ENCODE measurements at regions not wholly inside any gene's neighbourhood (a gene's known extent, or its start where the extent isn't known, plus 50 kb on each side); places are given as distances from the start of the nearest gene placed in this dataset.

DNA sequence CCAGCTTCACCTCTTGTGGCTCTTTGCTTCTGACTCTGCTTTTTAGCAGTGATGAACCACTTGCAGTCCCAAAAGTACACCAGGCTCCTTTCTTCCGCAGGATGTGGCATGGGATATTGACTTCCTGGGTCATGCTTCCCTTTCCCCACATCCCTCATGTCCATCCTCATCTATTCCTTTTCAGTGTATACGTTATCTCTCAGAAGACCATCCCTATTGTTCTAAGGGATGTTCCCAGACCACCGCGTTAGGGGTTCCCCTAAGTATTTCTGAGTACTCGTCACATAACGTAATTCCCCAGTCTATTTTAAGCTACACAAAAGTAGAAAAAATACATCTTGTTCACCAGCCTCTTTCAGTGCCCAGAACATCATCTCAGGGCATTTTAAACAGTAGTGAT, 71.1 kb upstream of the NLGN4X start:
- H3K36me3 ChIP-seq = no peaks in the 10 kb centered on the region
- intact Hi-C loops (cut with DNase I) = no loop called here
- no peak overlapping the region for H3K27ac ChIP-seq
- H3K27me3 ChIP-seq = no peaks in the 10 kb centered on the region
- no peaks in the 10 kb centered on the region for H3K9me3 ChIP-seq
- H3K4me1 ChIP-seq = no peaks in the 10 kb centered on the region
- DNase-seq (ENCODE audit: extremely low spot score in 2 of 2) = no peak
- TF ChIP-seq POLR2AphosphoS5 (IDR thresholded peaks at IDR 0.05; ENCODE audit: insufficient read depth in 1 of 2, low read depth in 1 of 2) (no peak), POLR2A (IDR thresholded peaks at IDR 0.05) (no peak)
- TF ChIP-seq, protein P1, sequence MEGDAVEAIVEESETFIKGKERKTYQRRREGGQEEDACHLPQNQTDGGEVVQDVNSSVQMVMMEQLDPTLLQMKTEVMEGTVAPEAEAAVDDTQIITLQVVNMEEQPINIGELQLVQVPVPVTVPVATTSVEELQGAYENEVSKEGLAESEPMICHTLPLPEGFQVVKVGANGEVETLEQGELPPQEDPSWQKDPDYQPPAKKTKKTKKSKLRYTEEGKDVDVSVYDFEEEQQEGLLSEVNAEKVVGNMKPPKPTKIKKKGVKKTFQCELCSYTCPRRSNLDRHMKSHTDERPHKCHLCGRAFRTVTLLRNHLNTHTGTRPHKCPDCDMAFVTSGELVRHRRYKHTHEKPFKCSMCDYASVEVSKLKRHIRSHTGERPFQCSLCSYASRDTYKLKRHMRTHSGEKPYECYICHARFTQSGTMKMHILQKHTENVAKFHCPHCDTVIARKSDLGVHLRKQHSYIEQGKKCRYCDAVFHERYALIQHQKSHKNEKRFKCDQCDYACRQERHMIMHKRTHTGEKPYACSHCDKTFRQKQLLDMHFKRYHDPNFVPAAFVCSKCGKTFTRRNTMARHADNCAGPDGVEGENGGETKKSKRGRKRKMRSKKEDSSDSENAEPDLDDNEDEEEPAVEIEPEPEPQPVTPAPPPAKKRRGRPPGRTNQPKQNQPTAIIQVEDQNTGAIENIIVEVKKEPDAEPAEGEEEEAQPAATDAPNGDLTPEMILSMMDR (IDR thresholded peaks at IDR 0.05) = no peak
- H3K4me3 ChIP-seq = no peak overlapping the region

GRCh38 chrX:6293716-6294115, 65.0 kb upstream of the NLGN4X start:
- intact Hi-C loops (cut with DNase I) = no loop called here

GRCh38 chrX:6292599-6292998, 63.9 kb upstream of the NLGN4X start:
- H3K4me1 ChIP-seq = no peaks in the 10 kb centered on the region
- DNase-seq (ENCODE audit: extremely low spot score in 2 of 2) = no peak
- intact Hi-C loops (cut with DNase I) = no loop called here
- no peaks in the 10 kb centered on the region for H3K27me3 ChIP-seq
- no peaks in the 10 kb centered on the region for H3K36me3 ChIP-seq
- no peak overlapping the region for H3K4me3 ChIP-seq
- no peaks in the 10 kb centered on the region for H3K9me3 ChIP-seq
- no peak overlapping the region for H3K27ac ChIP-seq
- TF ChIP-seq, protein P1 (IDR thresholded peaks at IDR 0.05) = no peak
- TF ChIP-seq POLR2A (IDR thresholded peaks at IDR 0.05) = no peak
- TF ChIP-seq POLR2AphosphoS5 (IDR thresholded peaks at IDR 0.05; ENCODE audit: insufficient read depth in 1 of 2, low read depth in 1 of 2) = no peak

More at GRCh38 chrX:6293716-6294115, 65.0 kb upstream of the NLGN4X start:
- Histone ChIP-seq H3K4me3 (no peak overlapping the region), H3K4me1 (no peaks in the 10 kb centered on the region), H3K9me3 (no peaks in the 10 kb centered on the region), H3K27me3 (no peaks in the 10 kb centered on the region), H3K36me3 (no peaks in the 10 kb centered on the region), H3K27ac (no peak overlapping the region)
- no peak for DNase-seq (ENCODE audit: extremely low spot score in 2 of 2)
- TF ChIP-seq POLR2A (IDR thresholded peaks at IDR 0.05) (no peak), POLR2AphosphoS5 (IDR thresholded peaks at IDR 0.05; ENCODE audit: insufficient read depth in 1 of 2, low read depth in 1 of 2) (no peak)
- TF ChIP-seq, protein P1 (IDR thresholded peaks at IDR 0.05) = no peak

DNA sequence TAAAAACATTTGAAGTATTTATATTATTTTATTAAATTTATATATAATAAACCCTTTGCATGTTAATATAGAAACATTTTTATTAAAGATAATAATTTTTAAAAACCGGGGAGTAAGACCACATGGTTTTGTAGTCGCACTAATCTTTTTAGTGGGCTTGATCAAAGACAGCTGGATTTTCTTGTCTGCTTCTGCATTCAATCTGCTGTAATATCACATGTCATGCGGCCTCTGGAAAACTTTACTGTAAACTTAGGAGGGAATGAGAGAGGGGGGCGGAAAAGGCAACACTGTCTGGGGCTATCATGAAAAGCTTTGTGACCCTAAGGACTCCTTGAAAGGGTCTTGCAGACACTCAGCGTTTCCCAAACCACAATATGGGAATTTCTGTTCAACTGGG, 62.8 kb upstream of the NLGN4X start:
- Histone ChIP-seq H3K27ac (no peak overlapping the region), H3K9me3 (no peaks in the 10 kb centered on the region), H3K36me3 (no peaks in the 10 kb centered on the region), H3K4me3 (no peak overlapping the region), H3K4me1 (no peaks in the 10 kb centered on the region), H3K27me3 (no peaks in the 10 kb centered on the region)
- no peak for DNase-seq (ENCODE audit: extremely low spot score in 2 of 2)
- intact Hi-C loops (cut with DNase I) = no loop called here
- TF ChIP-seq POLR2A (IDR thresholded peaks at IDR 0.05) (no peak), POLR2AphosphoS5 (IDR thresholded peaks at IDR 0.05; ENCODE audit: insufficient read depth in 1 of 2, low read depth in 1 of 2) (no peak)
- TF ChIP-seq, protein P1 (IDR thresholded peaks at IDR 0.05) = no peak

DNA sequence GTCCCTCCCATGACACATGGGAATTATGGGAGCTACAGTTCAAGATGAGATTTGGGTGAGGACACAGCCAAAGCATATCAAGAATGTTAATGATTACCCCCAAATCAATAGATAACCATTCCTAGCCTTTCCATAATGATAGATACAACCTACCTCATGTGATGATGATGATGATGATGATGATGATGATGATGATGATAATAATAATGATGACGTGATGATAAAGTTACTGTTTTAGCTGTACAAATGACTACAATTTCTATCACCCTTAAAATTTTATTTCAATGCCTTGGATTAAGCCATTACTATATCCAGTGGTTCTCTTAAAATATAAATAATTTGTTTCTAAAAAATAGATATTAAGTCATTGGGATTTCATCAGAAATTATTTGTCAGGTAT, 55.2 kb upstream of the NLGN4X start:
- Histone ChIP-seq H3K27ac (no peak overlapping the region), H3K36me3 (no peaks in the 10 kb centered on the region), H3K9me3 (no peaks in the 10 kb centered on the region), H3K4me1 (no peaks in the 10 kb centered on the region), H3K27me3 (no peaks in the 10 kb centered on the region), H3K4me3 (no peak overlapping the region)
- TF ChIP-seq, protein P1 (IDR thresholded peaks at IDR 0.05) = no peak
- no peak for TF ChIP-seq POLR2A (IDR thresholded peaks at IDR 0.05)
- no peak for TF ChIP-seq POLR2AphosphoS5 (IDR thresholded peaks at IDR 0.05; ENCODE audit: insufficient read depth in 1 of 2, low read depth in 1 of 2)
- DNase-seq (ENCODE audit: extremely low spot score in 2 of 2) = no peak
- intact Hi-C loops (cut with DNase I) = no loop called here

Measured in vagina (tissue), 2 donors.